OCI-LY1 (cell line): ENCODE measurements at regions not wholly inside any gene's neighbourhood (a gene's known extent, or its start where the extent isn't known, plus 50 kb on each side); places are given as distances from the start of the nearest gene placed in this dataset.

Experiments
- H2AFZ ChIP-seq: fragments of 200-600 bp; sonication (generic), shearing (Covaris generic); 2 replicates; pipeline ENCODE4 v1.6.0; 2014; ENCODE audit warnings: antibody characterized with exemption, mild to moderate bottlenecking, low read length
- H3F3A ChIP-seq: fragments of 200-600 bp; sonication (generic), shearing (Covaris generic); 2 replicates; pipeline ENCODE4 v1.6.0; 2014; ENCODE audit warnings: mild to moderate bottlenecking, antibody characterized with exemption, low read length, moderate library complexity; ENCODE audit not compliant: insufficient read depth
- H3K27ac ChIP-seq: fragments of 200-600 bp; sonication (generic); 2 replicates; pipeline ENCODE4 v1.5.1; 2014; ENCODE audit warnings: low read length, mixed run types, mild to moderate bottlenecking, low read depth; ENCODE audit not compliant: poor library complexity, severe bottlenecking
- H3K27me3 ChIP-seq: fragments of 200-600 bp; sonication (generic); 2 replicates; pipeline ENCODE4 v1.6.0; 2014; ENCODE audit warnings: antibody characterized with exemption, mild to moderate bottlenecking, low read length, moderate library complexity; ENCODE audit not compliant: insufficient read depth
- H3K36me3 ChIP-seq: fragments of 200-600 bp; sonication (generic); 2 replicates; pipeline ENCODE4 v1.6.1; 2014; ENCODE audit warnings: mild to moderate bottlenecking, antibody characterized with exemption, low read length, moderate library complexity, mixed read lengths; ENCODE audit not compliant: insufficient read depth
- H3K4me1 ChIP-seq: fragments of 200-600 bp; sonication (generic); 2 replicates; pipeline ENCODE4 v1.5.1; 2014; ENCODE audit warnings: mild to moderate bottlenecking, low read length, moderate library complexity; ENCODE audit not compliant: insufficient read depth, severe bottlenecking
- H3K4me2 ChIP-seq: fragments of 200-600 bp; sonication (generic), shearing (Covaris generic); 2 replicates; pipeline ENCODE4 v1.6.1; 2014; ENCODE audit warnings: low read length
- H3K4me3 ChIP-seq: fragments of 200-600 bp; sonication (generic); 2 replicates; pipeline ENCODE4 v1.5.1; 2014; ENCODE audit warnings: low read length, low read depth, mild to moderate bottlenecking, mixed read lengths; ENCODE audit not compliant: poor library complexity, severe bottlenecking
- H3K79me2 ChIP-seq: fragments of 200-600 bp; shearing (Covaris generic); 2 replicates; pipeline ENCODE4 v1.6.1; 2016; ENCODE audit warnings: mixed run types, low read length, mixed read lengths; ENCODE audit not compliant: insufficient read depth
- H3K9ac ChIP-seq: fragments of 200-600 bp; sonication (generic), shearing (Covaris generic); 2 replicates; pipeline ENCODE4 v1.6.1; 2014; ENCODE audit warnings: mild to moderate bottlenecking, low read length, mixed read lengths
- H3K9me2 ChIP-seq: fragments of 200-600 bp; sonication (generic), shearing (Covaris generic); 2 replicates; pipeline ENCODE4 v1.6.1; 2014; ENCODE audit warnings: low read depth, mild to moderate bottlenecking, low read length, mixed read lengths
- H3K9me3 ChIP-seq: fragments of 200-600 bp; shearing (Covaris generic); 2 replicates; pipeline ENCODE4 v1.6.1; 2014; ENCODE audit warnings: low read length, mixed read lengths
- H4K20me1 ChIP-seq: fragments of 200-600 bp; sonication (generic), shearing (Covaris generic); 2 replicates; pipeline ENCODE4 v1.6.0; 2016; ENCODE audit warnings: mild to moderate bottlenecking, low read length; ENCODE audit not compliant: insufficient read depth
- CTCF ChIP-seq: fragments of 200-600 bp; sonication (generic), shearing (Covaris generic); IDR thresholded peaks from 2 replicates; pipeline ENCODE4 v1.5.1; 2017; ENCODE audit warnings: mild to moderate bottlenecking, antibody characterized with exemption, low read length, moderate library complexity, mixed read lengths
- EZH2 ChIP-seq: fragments of 200-600 bp; sonication (generic), shearing (Covaris generic); IDR thresholded peaks from 2 replicates; pipeline ENCODE4 v1.8.0; 2017; ENCODE audit warnings: borderline replicate concordance, mixed run types, mild to moderate bottlenecking, antibody characterized with exemption, low read length, moderate library complexity, mixed read lengths

GRCh38 chr5:3194684-3195083 lies 400.9 kb upstream of the IRX1 start:
- H3K4me2 ChIP-seq, result no peak overlapping the region
- no peak overlapping the region for H2AFZ ChIP-seq
- no peak overlapping the region for H3K4me3 ChIP-seq
- no peaks in the 10 kb centered on the region for H3K9me3 ChIP-seq
- TF ChIP-seq EZH2 (no peak), CTCF (no peak)
- no peaks in the 10 kb centered on the region for H3K79me2 ChIP-seq
- H3K9me2 ChIP-seq, result no peaks in the 10 kb centered on the region
- no peaks in the 10 kb centered on the region for H3F3A ChIP-seq
- H3K27ac ChIP-seq, result no peak overlapping the region
- H3K4me1 ChIP-seq, result no peaks in the 10 kb centered on the region
- H4K20me1 ChIP-seq, result no peaks in the 10 kb centered on the region
- no peaks in the 10 kb centered on the region for H3K36me3 ChIP-seq
- H3K9ac ChIP-seq, result no peak overlapping the region
- H3K27me3 ChIP-seq, result no peaks in the 10 kb centered on the region

GRCh38 chr5:3194271-3194670 lies 401.4 kb upstream of the IRX1 start:
- H3K27ac ChIP-seq, result no peak overlapping the region
- no peaks in the 10 kb centered on the region for H3K79me2 ChIP-seq
- no peak for TF ChIP-seq CTCF
- TF ChIP-seq EZH2, result no peak
- H3K9me3 ChIP-seq, result no peaks in the 10 kb centered on the region
- H4K20me1 ChIP-seq, result no peaks in the 10 kb centered on the region
- H3K4me3 ChIP-seq, result no peak overlapping the region
- no peaks in the 10 kb centered on the region for H3F3A ChIP-seq
- no peaks in the 10 kb centered on the region for H3K27me3 ChIP-seq
- H3K4me2 ChIP-seq, result no peak overlapping the region
- no peak overlapping the region for H2AFZ ChIP-seq
- no peaks in the 10 kb centered on the region for H3K36me3 ChIP-seq
- no peaks in the 10 kb centered on the region for H3K4me1 ChIP-seq
- no peak overlapping the region for H3K9ac ChIP-seq
- no peaks in the 10 kb centered on the region for H3K9me2 ChIP-seq

GRCh38 chr5:3191585-3191984 lies 404.0 kb upstream of the IRX1 start:
- H3K36me3 ChIP-seq, result no peaks in the 10 kb centered on the region
- H3F3A ChIP-seq, result no peaks in the 10 kb centered on the region
- TF ChIP-seq EZH2 (no peak), CTCF (no peak)

More at GRCh38 chr5:3191585-3191984, 404.0 kb upstream of the IRX1 start:
- Histone ChIP-seq H3K9ac (no peak overlapping the region), H3K9me3 (no peaks in the 10 kb centered on the region), H3K79me2 (no peaks in the 10 kb centered on the region), H3K27ac (no peak overlapping the region), H3K9me2 (no peaks in the 10 kb centered on the region), H3K4me1 (no peaks in the 10 kb centered on the region), H2AFZ (no peak overlapping the region), H4K20me1 (no peaks in the 10 kb centered on the region), H3K4me2 (no peak overlapping the region), H3K4me3 (no peak overlapping the region), H3K27me3 (no peaks in the 10 kb centered on the region)
